ENCODE measurements at regions not wholly inside any gene's neighbourhood (a gene's known extent, or its start where the extent isn't known, plus 50 kb on each side); places are given as distances from the start of the nearest gene placed in this dataset.
"Not testable (repeated sequence)": the region's sequence is repeated elsewhere in the genome, so short reads cannot be mapped to it uniquely, and the experiment has no call there.

DNA sequence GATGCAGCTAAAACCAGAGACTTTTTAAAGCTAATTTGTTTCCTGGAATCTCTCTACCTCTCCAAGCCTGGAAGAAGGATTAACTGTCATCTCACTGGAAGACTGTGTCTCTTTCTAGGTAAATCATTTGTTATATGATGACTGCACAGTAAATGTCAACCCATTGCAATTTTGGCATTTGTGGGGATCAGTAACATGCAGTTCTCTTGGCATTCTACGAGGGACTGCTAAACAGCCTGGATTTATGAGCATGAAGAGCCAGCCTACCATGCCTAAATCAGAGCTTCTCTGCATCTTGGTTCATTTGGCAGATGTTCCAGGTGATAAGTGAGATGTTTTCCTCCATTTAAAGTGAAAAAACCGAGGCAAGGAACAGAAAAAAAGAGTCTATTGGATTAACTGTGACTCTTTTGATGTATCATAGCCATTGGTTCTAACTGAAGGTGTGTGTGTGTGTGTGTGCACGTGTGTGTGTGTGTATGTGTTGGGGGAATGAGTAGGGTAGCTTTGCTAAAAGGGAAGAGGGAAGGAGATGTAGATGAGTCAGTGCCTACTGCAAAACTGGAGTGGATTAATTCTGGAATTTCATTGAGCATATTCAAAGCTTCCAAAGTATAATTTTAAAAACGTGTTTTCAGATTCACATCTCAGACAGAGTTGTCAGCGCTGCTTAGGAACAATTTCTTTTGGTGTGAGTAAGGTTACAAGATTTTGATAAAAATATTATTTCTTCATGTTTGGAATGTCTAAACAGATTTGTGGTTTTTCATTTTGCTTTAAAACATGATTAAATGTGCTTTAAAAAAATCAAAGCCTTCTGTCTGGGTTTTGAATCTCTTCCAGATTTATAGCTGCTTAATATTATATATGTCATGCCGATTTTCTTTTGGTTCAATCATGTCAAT lies 123.2 kb upstream of the LNX1 start:
- no peak for DNase-seq (ENCODE audit: low read depth in 2 of 2)

GRCh38 chr4:53713767-53714166 lies 122.5 kb upstream of the LNX1 start:
- no peak for DNase-seq (ENCODE audit: low read depth in 2 of 2)

DNA sequence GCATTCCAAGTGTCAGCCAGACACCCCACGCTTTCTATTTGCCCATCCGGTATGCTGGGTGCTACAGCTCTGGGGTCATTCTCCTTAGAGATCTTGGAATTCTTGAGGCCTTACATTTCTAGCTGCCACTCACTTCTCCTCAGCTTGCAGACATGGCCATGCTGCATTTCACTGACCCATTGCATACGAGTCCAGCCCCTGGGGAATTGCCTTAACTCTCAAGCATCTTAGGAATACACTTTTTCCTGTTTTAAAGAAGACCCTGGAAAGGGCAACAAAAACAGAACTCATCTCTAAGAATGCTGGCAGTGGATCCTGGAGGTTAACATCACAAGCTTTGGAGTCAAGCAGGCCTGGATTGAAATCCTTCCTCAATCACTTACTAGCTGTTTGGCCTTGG lies 122.0 kb upstream of the LNX1 start:
- DNase-seq (ENCODE audit: low read depth in 2 of 2), result no peak

DNA sequence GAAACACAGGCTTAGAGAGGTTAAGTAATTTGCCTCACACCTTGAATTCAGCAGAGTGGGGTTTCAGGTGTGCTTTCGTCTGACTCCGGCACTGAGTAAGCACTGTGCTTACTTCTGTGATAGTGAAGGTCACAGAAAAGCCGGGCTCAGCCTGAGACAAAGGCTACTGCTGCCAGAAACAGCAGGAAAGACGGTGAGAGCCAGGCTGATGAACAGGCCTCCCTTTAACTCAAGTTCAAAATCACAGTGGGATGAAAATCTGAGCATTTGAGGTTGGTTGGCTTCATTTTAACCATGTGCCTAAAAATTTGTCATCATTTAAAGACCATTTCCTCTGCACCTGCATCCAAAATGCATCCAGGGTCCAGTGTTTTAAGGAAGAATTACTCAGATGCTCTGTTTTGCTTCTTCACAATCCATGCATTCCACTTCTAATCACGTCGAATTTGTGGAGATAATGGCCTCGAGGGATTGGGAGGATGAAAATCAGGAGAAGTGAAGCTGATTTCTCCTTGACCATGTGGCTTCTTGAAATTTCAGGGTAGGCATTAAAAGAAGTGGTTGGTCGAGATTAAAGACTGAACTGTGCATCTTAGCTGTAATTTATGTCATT lies 121.2 kb upstream of the LNX1 start:
- no peak for DNase-seq (ENCODE audit: low read depth in 2 of 2)

- DNase-seq (ENCODE audit: low read depth in 2 of 2), result no peak
Observed at GRCh38 chr4:53711926-53712325, 120.6 kb upstream of the LNX1 start.

DNA sequence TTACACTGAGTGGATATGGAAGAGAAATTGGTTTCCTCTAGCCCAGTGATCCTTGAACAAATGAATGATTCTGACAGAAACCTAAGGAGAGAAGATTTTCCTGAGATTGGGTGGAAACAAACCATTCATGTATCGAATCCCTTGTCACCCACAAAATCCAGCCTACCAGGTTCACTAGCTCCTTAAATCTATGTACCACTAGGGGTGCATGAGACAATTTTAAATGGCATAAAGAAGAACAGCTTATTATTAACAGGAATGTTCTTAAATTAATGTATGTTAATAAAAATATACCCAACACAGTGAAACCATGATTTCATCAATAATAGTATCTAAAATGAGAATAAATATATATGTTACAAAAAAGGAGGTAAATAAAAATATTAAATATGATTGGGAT lies 118.4 kb upstream of the LNX1 start:
- no peak for DNase-seq (ENCODE audit: low read depth in 2 of 2)

DNA sequence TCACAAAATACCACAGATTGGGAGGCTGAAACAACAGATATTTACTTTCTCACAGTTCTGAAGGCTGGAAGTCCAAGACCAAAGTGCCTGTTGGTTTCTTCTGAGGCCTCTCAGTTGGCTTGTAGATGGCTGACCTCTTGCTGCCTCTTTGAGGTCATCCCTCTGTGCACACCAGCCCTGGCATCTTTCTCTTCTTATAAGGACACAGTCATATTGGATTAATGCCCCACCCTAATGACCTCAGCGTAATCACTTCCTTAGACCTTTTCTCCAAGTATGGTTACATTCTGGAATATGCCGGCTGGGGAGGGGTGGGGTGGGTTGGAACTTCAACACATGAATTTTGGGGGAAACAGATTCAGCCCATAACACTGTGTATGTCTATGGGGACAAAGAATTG lies 116.2 kb upstream of the LNX1 start:
- DNase-seq (ENCODE audit: low read depth in 2 of 2), result no peak

DNA sequence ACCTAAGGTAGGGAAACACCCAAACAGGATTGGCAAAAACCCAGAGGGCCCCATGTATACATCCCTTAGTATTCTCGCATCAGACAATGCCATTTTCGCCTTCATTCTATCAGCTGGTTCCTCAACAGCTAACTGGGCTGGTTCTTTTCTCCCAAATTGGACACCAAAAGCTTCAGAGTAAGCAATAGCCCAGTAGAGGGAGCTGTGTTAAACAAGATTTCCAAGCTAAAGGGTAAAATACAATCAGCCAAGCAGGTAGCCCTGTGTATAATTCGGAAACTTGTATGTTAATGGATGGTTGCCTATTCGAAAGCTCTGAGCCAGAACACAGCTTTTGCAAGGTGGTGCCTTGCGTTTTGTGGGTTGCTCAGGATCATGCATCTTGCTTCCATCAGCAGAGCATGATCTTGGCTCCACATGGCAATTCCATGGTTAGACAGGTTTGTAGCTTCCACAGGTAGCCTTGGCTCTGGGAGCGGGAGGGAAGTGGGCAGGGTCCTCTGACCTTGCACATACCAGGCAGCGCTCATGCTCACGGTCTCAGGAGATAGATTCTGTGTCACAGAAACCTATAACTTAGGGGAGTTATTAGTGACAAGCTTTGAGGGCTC lies 115.2 kb upstream of the LNX1 start:
- DNase-seq (ENCODE audit: low read depth in 2 of 2), result no peak

GRCh38 chr4:53705972-53706371 lies 114.7 kb upstream of the LNX1 start:
- no peak for DNase-seq (ENCODE audit: low read depth in 2 of 2)

DNA sequence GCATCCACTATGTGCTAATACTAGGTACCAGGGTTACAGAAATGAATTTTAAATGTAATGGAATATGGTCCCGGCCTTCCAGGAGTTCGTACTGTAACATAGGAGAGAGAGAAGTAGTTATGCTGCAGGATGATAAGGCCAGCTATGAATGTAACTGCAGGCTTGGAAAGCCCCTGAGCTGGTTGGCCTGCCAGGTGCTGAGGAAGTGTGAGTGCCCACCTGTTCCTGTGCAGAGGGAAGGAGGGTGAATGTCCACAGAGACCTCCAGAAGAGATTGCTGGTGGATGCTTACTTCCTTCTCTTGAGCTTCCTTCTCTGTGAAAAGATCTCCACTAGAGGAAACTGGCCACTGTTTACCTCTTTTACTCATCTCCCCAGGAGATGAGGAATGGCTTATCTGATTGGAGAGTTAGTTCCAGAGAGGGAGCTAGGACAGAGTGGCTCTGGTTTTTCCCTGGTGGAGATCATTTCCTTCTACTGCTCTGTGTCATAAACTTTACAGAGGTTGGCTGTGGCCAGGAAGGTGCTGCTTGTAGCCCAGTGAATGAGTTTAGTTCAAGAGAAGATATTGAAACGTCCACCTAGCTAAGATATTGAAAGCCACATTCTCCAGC lies 114.0 kb upstream of the LNX1 start:
- DNase-seq (ENCODE audit: low read depth in 2 of 2), result no peak

GRCh38 chr4:53704329-53704728 lies 113.0 kb upstream of the LNX1 start:
- no peak for DNase-seq (ENCODE audit: low read depth in 2 of 2)

- no peak for DNase-seq (ENCODE audit: low read depth in 2 of 2)
Observed at GRCh38 chr4:53703267-53703655, 112.0 kb upstream of the LNX1 start.

DNA sequence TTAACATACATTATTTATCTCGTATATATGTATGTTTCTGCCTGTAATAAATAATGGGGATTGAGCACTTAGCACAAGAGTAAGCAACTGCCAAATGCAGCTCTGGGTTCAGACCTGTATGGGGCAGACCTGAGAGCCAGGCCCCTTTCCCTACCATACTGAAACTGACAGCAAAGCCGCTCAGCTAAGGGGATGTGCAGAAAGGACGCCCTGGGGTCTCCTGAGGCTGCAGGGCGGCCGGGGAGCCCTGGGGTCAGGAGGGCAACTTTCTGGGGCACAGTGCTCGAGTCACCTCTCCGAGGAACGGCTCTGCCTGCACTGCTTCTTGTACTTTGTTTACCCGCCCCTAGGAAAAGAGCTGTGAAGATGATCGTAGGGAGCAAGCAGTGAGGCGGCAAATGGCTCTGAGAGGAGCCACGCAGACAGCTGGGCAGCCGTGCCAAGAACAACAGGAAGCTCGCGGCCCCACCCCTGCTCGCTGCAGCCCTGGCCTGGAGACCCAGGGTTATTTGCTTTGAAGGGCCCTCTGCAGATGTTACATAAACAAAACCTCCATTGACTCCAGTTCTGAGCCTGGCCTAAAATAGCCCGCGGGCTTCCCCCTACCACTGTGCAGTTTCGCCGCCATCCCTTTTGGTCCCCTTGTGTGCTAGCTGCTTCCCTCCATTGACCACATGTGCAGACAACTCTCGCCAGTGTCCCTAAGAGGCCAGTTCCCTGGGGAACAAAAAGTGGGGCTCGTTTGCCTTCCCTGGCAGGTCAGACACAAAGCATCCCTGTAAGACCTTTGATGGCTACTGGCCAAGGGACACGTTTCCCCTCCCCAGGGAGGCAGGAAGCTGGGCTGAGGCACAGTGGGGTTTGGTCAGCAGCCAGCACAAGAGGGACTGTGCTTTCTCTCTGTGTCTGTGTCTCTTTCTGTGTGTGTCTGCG lies 111.3 kb upstream of the LNX1 start:
- no peak for DNase-seq (ENCODE audit: low read depth in 2 of 2)

DNA sequence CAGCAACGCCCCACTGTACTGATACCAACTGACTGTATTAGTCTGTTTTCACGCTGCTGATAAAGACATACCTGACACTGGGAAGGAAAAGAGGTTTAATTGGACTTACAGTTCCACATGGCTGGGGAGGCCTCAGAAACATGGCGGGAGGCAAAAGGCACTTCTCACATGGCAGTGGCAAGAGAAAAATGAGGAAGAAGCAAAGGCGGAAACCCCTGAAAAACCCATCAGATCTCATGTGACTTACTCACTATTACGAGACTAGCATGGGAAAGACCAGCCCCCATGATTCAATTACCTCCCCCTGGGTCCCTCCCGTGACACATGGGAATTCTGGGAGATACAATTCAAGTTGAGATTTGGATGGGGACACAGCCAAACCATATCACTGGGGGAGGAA lies 110.0 kb upstream of the LNX1 start:
- DNase-seq (ENCODE audit: low read depth in 2 of 2), result not testable (repeated sequence)

DNA sequence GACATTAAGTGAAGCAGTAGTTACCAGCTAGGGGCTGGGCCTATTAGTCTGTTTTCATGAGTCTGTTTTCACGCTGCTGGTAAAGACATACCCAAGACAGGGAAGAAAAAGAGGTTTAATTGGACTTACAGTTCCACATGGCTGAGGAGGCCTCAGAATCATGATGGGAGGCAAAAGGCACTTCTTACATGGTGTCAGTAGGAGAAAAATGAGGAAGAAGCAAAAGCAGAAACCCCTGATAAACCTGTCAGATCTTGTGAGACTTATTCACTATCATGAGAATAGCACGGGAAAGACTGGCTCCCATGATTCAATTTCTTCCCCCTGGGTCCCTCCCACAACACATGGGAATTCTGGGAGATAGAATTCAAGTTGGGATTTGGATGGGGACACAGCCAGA lies 108.0 kb upstream of the LNX1 start:
- DNase-seq (ENCODE audit: low read depth in 2 of 2), result not testable (repeated sequence)

DNA sequence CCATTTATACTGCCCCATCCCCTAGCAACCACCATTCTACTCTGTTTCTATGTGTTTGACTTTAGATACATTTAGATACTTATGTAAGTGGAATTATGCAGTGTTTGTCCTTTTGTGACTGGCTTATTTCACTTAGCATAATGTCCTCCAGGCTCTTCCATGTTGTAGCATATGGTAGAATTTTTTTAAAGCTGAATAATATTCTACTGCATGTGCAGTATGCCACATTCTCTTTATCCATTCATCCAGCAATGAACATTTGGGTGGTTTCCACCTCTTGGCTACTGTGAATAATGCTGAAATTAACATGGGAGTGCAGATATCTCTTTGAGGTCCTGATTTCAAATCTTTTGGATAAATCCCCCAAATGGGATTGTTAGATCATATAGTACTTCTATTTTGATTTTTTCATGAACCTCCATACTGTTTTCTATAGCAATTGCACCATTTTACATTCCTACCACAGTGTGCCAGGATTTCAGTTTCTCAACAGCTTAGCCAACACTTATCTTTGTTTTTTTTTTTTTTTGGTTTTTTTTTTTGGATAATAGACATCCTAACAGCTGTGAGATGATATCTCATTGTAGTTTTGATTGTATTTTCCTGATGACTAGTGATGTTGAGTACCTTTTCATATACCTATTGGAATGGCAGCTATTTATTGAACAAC lies 105.9 kb upstream of the LNX1 start:
- no peak for DNase-seq (ENCODE audit: low read depth in 2 of 2)

GRCh38 chr4:53695540-53696463 lies 104.5 kb upstream of the LNX1 start:
- no peak for DNase-seq (ENCODE audit: low read depth in 2 of 2)

DNA sequence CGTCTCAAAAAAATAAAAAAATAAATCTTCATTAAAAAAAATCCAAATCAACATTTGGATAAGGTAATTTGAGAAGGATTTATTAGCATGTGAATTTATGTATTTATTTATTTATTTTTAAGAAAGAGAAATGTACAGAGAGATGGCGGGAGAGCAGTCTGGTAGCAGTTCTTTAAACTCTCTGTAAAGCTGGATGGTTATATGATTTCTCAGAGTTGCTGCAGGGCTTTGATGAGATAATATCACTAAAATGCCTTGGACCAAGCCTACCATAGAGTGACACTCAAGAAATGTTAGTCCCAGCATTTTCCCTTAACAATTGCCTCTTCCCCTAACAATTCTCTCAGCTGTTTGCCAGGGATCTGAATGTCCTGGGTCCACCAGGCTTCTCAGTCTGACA lies 103.4 kb upstream of the LNX1 start:
- DNase-seq (ENCODE audit: low read depth in 2 of 2), result no peak

- DNase-seq (ENCODE audit: low read depth in 2 of 2), result no peak
Observed at GRCh38 chr4:53693909-53694308, 102.6 kb upstream of the LNX1 start.

DNA sequence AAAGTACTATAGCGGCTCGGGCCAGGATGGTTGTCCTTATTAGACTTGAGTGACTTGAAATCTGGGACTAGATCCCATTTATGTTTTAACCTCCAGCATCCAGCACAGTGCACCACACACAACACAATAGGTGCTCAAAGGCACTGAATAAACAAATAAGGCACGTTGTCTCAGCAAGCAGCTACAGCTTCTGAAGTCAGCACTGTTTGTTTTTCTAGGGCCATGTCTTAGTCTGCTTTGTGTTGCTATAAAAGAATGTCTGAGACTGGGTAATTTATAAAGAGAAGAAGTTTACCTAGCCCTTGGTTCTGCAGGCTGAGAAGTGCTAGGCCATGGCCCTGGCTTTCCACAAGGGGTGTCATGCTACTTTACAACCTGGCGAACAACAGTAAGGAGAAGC lies 102.1 kb upstream of the LNX1 start:
- DNase-seq (ENCODE audit: low read depth in 2 of 2), result no peak

Measured in stimulated activated CD8-positive, alpha-beta memory T cell treated with anti-CD3 and anti-CD28 coated beads, Interleukin-15, amount 100 ng/mL, for 4 hours (primary cell).